ENCODE measurements at regions not wholly inside any gene's neighbourhood (a gene's known extent, or its start where the extent isn't known, plus 50 kb on each side); places are given as distances from the start of the nearest gene placed in this dataset.

- Histone ChIP-seq H3K79me2 (ENCODE audit: insufficient read depth, low read length) (no peaks in the 10 kb centered on the region), H3K36me3 (replicated peaks in 1 of 2; ENCODE audit: control insufficient read depth in 1 of 2, insufficient read depth in 2 of 2, low read length in 2 of 2) (no peaks in the 10 kb centered on the region), H3K9ac (ENCODE audit: insufficient read depth, low read length, poor library complexity, severe bottlenecking) (no peak overlapping the region), H3K4me2 (replicated peaks; ENCODE audit: extremely low read depth, low read length, poor library complexity, severe bottlenecking) (no peak overlapping the region), H3K9me3 (replicated peaks in 1 of 2; ENCODE audit: control insufficient read depth in 1 of 2, insufficient read depth in 1 of 2, low read length in 2 of 2) (no peaks in the 10 kb centered on the region), H4K20me1 (ENCODE audit: insufficient read depth, low read length) (no peaks in the 10 kb centered on the region), H3K4me1 (ENCODE audit: control insufficient read depth in 1 of 2, insufficient read depth in 2 of 2, low read length in 2 of 2) (no peaks in the 10 kb centered on the region), H2AFZ (ENCODE audit: insufficient read depth, low read depth, low read length, poor library complexity, severe bottlenecking) (no peak overlapping the region), H3K27ac (ENCODE audit: low read depth in 1 of 2, low read length in 2 of 2) (no peak overlapping the region), H3K27me3 (ENCODE audit: control insufficient read depth in 2 of 2, insufficient read depth in 2 of 2, low read length in 2 of 2) (no peaks in the 10 kb centered on the region), H3K4me3 (replicated peaks in 1 of 3; ENCODE audit: low read depth in 2 of 3, low read length in 3 of 3) (no peak overlapping the region)
- H3K27ac Mint-ChIP-seq, result no peak overlapping the region
- intact Hi-C loops (cut with micrococcal nuclease), result no loop called here
- peaks cover 0 to 3% (median 0%) of the 10 kb centered on the region in 7 donors for H3K9me3 Mint-ChIP-seq
- DNase-seq, result no peak
- TF ChIP-seq CTCF (IDR thresholded peaks at IDR 0.05), result no peak
- no peaks in the 10 kb centered on the region for H3K36me3 Mint-ChIP-seq
- H3K4me1 Mint-ChIP-seq, result no peaks in the 10 kb centered on the region
- H3K27me3 Mint-ChIP-seq (ENCODE audit: low read depth in 3 of 3), result peaks cover 0 to 2% (median 0%) of the 10 kb centered on the region in 3 donors
- H3K4me3 Mint-ChIP-seq, result no peak overlapping the region
- 89% methylated on average over 5 of the region's 6 CpGs for whole genome bisulfite sequencing (ENCODE audit: insufficient coverage)
These were observed 77.3 kb upstream of the MAGI1 start for GRCh38 chr3:66115858-66116654.

- DNase-seq, result no peak
- Histone ChIP-seq H3K27me3 (ENCODE audit: control insufficient read depth in 2 of 2, insufficient read depth in 2 of 2, low read length in 2 of 2) (no peaks in the 10 kb centered on the region), H3K9ac (ENCODE audit: insufficient read depth, low read length, poor library complexity, severe bottlenecking) (no peak overlapping the region), H2AFZ (ENCODE audit: insufficient read depth, low read depth, low read length, poor library complexity, severe bottlenecking) (no peak overlapping the region), H4K20me1 (ENCODE audit: insufficient read depth, low read length) (no peaks in the 10 kb centered on the region), H3K36me3 (replicated peaks in 1 of 2; ENCODE audit: control insufficient read depth in 1 of 2, insufficient read depth in 2 of 2, low read length in 2 of 2) (no peaks in the 10 kb centered on the region), H3K4me2 (replicated peaks; ENCODE audit: extremely low read depth, low read length, poor library complexity, severe bottlenecking) (no peak overlapping the region), H3K27ac (ENCODE audit: low read depth in 1 of 2, low read length in 2 of 2) (no peak overlapping the region), H3K79me2 (ENCODE audit: insufficient read depth, low read length) (no peaks in the 10 kb centered on the region), H3K4me1 (ENCODE audit: control insufficient read depth in 1 of 2, insufficient read depth in 2 of 2, low read length in 2 of 2) (no peaks in the 10 kb centered on the region), H3K9me3 (replicated peaks in 1 of 2; ENCODE audit: control insufficient read depth in 1 of 2, insufficient read depth in 1 of 2, low read length in 2 of 2) (no peaks in the 10 kb centered on the region), H3K4me3 (replicated peaks in 1 of 3; ENCODE audit: low read depth in 2 of 3, low read length in 3 of 3) (no peak overlapping the region)
- peaks cover 0 to 3% (median 0%) of the 10 kb centered on the region in 7 donors for H3K9me3 Mint-ChIP-seq
- no CpG with 5 or more reads among the region's 1 CpG for WGBS (ENCODE audit: insufficient coverage)
- H3K4me3 Mint-ChIP-seq, result no peak overlapping the region
- H3K27ac Mint-ChIP-seq, result no peak overlapping the region
- peaks cover 0 to 2% (median 0%) of the 10 kb centered on the region in 3 donors for H3K27me3 Mint-ChIP-seq (ENCODE audit: low read depth in 3 of 3)
- no peak for TF ChIP-seq CTCF (IDR thresholded peaks at IDR 0.05)
- H3K36me3 Mint-ChIP-seq, result no peaks in the 10 kb centered on the region
- H3K4me1 Mint-ChIP-seq, result no peaks in the 10 kb centered on the region
- intact Hi-C loops (cut with micrococcal nuclease), result no loop called here
These were observed 74.8 kb upstream of the MAGI1 start for GRCh38 chr3:66113542-66113941.

All from CD14-positive monocyte (primary cell).